Activated T-helper 1 cell treated with anti-CD3 and anti-CD28 coated beads, Interleukin-12 subunit alpha, Interleukin-12 subunit beta, Interleukin-2, Interleukin-4 antibody, amounts not matched to agents 30 ng/mL and 10 ng/mL and 1 ng/mL, durations not matched to agents 14 hours and 24 hours and 36 hours (primary cell): ENCODE measurements at regions not wholly inside any gene's neighbourhood (a gene's known extent, or its start where the extent isn't known, plus 50 kb on each side); places are given as distances from the start of the nearest gene placed in this dataset.

Experiments used
- DNase-seq: peaks from one replicate; pipeline ENCODE4 v3.0.0; 2021; ENCODE audit warnings: low spot score
- H3K27ac Mint-ChIP-seq: one replicate; pipeline ENCODE4 v1.8.0; 2021; ENCODE audit warnings: mild to moderate bottlenecking, mixed read lengths
- H3K27me3 Mint-ChIP-seq: one replicate; pipeline ENCODE4 v1.8.0; 2022; ENCODE audit warnings: mild to moderate bottlenecking, moderate library complexity, mixed read lengths; ENCODE audit not compliant: insufficient read depth
- H3K36me3 Mint-ChIP-seq: one replicate; pipeline ENCODE4 v1.8.0; 2021; ENCODE audit warnings: low read depth, mixed read lengths
- H3K4me1 Mint-ChIP-seq: one replicate; pipeline ENCODE4 v1.8.0; 2021; ENCODE audit warnings: low read depth, mixed read lengths
- H3K4me3 Mint-ChIP-seq: one replicate; pipeline ENCODE4 v1.8.0; 2021; ENCODE audit warnings: mild to moderate bottlenecking, moderate library complexity, mixed read lengths
- H3K9me3 Mint-ChIP-seq: one replicate; pipeline ENCODE4 v1.8.0; 2021; ENCODE audit warnings: mixed read lengths
- intact Hi-C: fragments of 100-400 bp; cut with micrococcal nuclease; formaldehyde crosslinking; loops from one replicate; pipeline ENCODE4 v1.15.1; 2024

GRCh38 chr1:193957556-193958095 lies 771.2 kb upstream of the B3GALT2 start:
- no peaks in the 10 kb centered on the region for H3K4me1 Mint-ChIP-seq
- intact Hi-C loops = no loop called here
- no peaks in the 10 kb centered on the region for H3K27me3 Mint-ChIP-seq
- no peaks in the 10 kb centered on the region for H3K36me3 Mint-ChIP-seq
- DNase-seq = no peak
- no peak overlapping the region for H3K4me3 Mint-ChIP-seq
- no peaks in the 10 kb centered on the region for H3K9me3 Mint-ChIP-seq
- no peak overlapping the region for H3K27ac Mint-ChIP-seq

- Mint-ChIP-seq H3K4me1 (no peaks in the 10 kb centered on the region), H3K27ac (no peak overlapping the region), H3K36me3 (no peaks in the 10 kb centered on the region), H3K27me3 (no peaks in the 10 kb centered on the region), H3K4me3 (no peak overlapping the region), H3K9me3 (no peaks in the 10 kb centered on the region)
- no peak for DNase-seq
- intact Hi-C loops = no loop called here
Observed at GRCh38 chr1:193952778-193953374, 766.5 kb upstream of the B3GALT2 start.

GRCh38 chr1:193951984-193952383 lies 765.6 kb upstream of the B3GALT2 start:
- intact Hi-C loops = no loop called here
- no peaks in the 10 kb centered on the region for H3K4me1 Mint-ChIP-seq
- no peak overlapping the region for H3K4me3 Mint-ChIP-seq
- no peaks in the 10 kb centered on the region for H3K27me3 Mint-ChIP-seq
- H3K27ac Mint-ChIP-seq = no peak overlapping the region
- no peaks in the 10 kb centered on the region for H3K9me3 Mint-ChIP-seq
- no peak for DNase-seq
- no peaks in the 10 kb centered on the region for H3K36me3 Mint-ChIP-seq

GRCh38 chr1:193944454-193944853 lies 758.0 kb upstream of the B3GALT2 start:
- no peak overlapping the region for H3K4me3 Mint-ChIP-seq
- H3K9me3 Mint-ChIP-seq = peaks cover 7% of the 10 kb centered on the region
- no peak for DNase-seq
- no peaks in the 10 kb centered on the region for H3K4me1 Mint-ChIP-seq
- no peaks in the 10 kb centered on the region for H3K27me3 Mint-ChIP-seq
- no peak overlapping the region for H3K27ac Mint-ChIP-seq
- H3K36me3 Mint-ChIP-seq = no peaks in the 10 kb centered on the region
- intact Hi-C loops = no loop called here

GRCh38 chr1:193940176-193940575 lies 753.8 kb upstream of the B3GALT2 start:
- H3K4me3 Mint-ChIP-seq = no peak overlapping the region
- no peaks in the 10 kb centered on the region for H3K27me3 Mint-ChIP-seq
- H3K9me3 Mint-ChIP-seq = peaks cover 7% of the 10 kb centered on the region
- intact Hi-C loops = no loop called here
- no peak for DNase-seq
- no peak overlapping the region for H3K27ac Mint-ChIP-seq
- no peaks in the 10 kb centered on the region for H3K4me1 Mint-ChIP-seq
- no peaks in the 10 kb centered on the region for H3K36me3 Mint-ChIP-seq

GRCh38 chr1:193939585-193939984 lies 753.2 kb upstream of the B3GALT2 start:
- H3K36me3 Mint-ChIP-seq = no peaks in the 10 kb centered on the region
- H3K4me3 Mint-ChIP-seq = no peak overlapping the region
- H3K27me3 Mint-ChIP-seq = no peaks in the 10 kb centered on the region
- no peaks in the 10 kb centered on the region for H3K4me1 Mint-ChIP-seq
- intact Hi-C loops = no loop called here
- H3K9me3 Mint-ChIP-seq = peaks cover 7% of the 10 kb centered on the region
- DNase-seq = no peak
- no peak overlapping the region for H3K27ac Mint-ChIP-seq

- H3K27me3 Mint-ChIP-seq = no peaks in the 10 kb centered on the region
- no peaks in the 10 kb centered on the region for H3K36me3 Mint-ChIP-seq
- no peak for DNase-seq
- no peak overlapping the region for H3K27ac Mint-ChIP-seq
- H3K9me3 Mint-ChIP-seq = peaks cover 5% of the 10 kb centered on the region
- H3K4me3 Mint-ChIP-seq = no peak overlapping the region
- H3K4me1 Mint-ChIP-seq = no peaks in the 10 kb centered on the region
- intact Hi-C loops = no loop called here
Observed at GRCh38 chr1:193937308-193937707, 750.9 kb upstream of the B3GALT2 start.

- no peak overlapping the region for H3K27ac Mint-ChIP-seq
- no peaks in the 10 kb centered on the region for H3K27me3 Mint-ChIP-seq
- intact Hi-C loops = no loop called here
- H3K36me3 Mint-ChIP-seq = no peaks in the 10 kb centered on the region
- no peaks in the 10 kb centered on the region for H3K4me1 Mint-ChIP-seq
- peaks cover 3% of the 10 kb centered on the region for H3K9me3 Mint-ChIP-seq
- no peak for DNase-seq
- no peak overlapping the region for H3K4me3 Mint-ChIP-seq
Observed at GRCh38 chr1:193932979-193933378, 746.6 kb upstream of the B3GALT2 start.

GRCh38 chr1:193931356-193931755 lies 744.9 kb upstream of the B3GALT2 start:
- Mint-ChIP-seq H3K36me3 (no peaks in the 10 kb centered on the region), H3K27me3 (no peaks in the 10 kb centered on the region), H3K4me1 (no peaks in the 10 kb centered on the region), H3K27ac (no peak overlapping the region), H3K9me3 (peaks cover 9% of the 10 kb centered on the region), H3K4me3 (no peak overlapping the region)
- no peak for DNase-seq
- intact Hi-C loops = no loop called here

- H3K27ac Mint-ChIP-seq = no peak overlapping the region
- no peak overlapping the region for H3K4me3 Mint-ChIP-seq
- no peaks in the 10 kb centered on the region for H3K27me3 Mint-ChIP-seq
- H3K36me3 Mint-ChIP-seq = no peaks in the 10 kb centered on the region
- DNase-seq = no peak
- H3K9me3 Mint-ChIP-seq = peaks cover 10% of the 10 kb centered on the region
- intact Hi-C loops = no loop called here
- H3K4me1 Mint-ChIP-seq = no peaks in the 10 kb centered on the region
Observed at GRCh38 chr1:193929374-193930033, 743.1 kb upstream of the B3GALT2 start.

- H3K4me1 Mint-ChIP-seq = no peaks in the 10 kb centered on the region
- peaks cover 7% of the 10 kb centered on the region for H3K9me3 Mint-ChIP-seq
- no peak for DNase-seq
- no peak overlapping the region for H3K27ac Mint-ChIP-seq
- intact Hi-C loops = no loop called here
- H3K27me3 Mint-ChIP-seq = no peaks in the 10 kb centered on the region
- no peaks in the 10 kb centered on the region for H3K36me3 Mint-ChIP-seq
- no peak overlapping the region for H3K4me3 Mint-ChIP-seq
Observed at GRCh38 chr1:193927550-193927949, 741.1 kb upstream of the B3GALT2 start.

- Mint-ChIP-seq H3K4me3 (no peak overlapping the region), H3K36me3 (no peaks in the 10 kb centered on the region), H3K27ac (no peak overlapping the region), H3K9me3 (peaks cover 7% of the 10 kb centered on the region), H3K27me3 (no peaks in the 10 kb centered on the region), H3K4me1 (no peaks in the 10 kb centered on the region)
- no peak for DNase-seq
- intact Hi-C loops = no loop called here
Observed at GRCh38 chr1:193926956-193927355, 740.5 kb upstream of the B3GALT2 start.

GRCh38 chr1:193919827-193920226 lies 733.4 kb upstream of the B3GALT2 start:
- Mint-ChIP-seq H3K27me3 (peaks cover 2% of the 10 kb centered on the region), H3K4me1 (no peaks in the 10 kb centered on the region), H3K27ac (no peak overlapping the region)

More at GRCh38 chr1:193919827-193920226, 733.4 kb upstream of the B3GALT2 start:
- no peaks in the 10 kb centered on the region for H3K9me3 Mint-ChIP-seq
- H3K36me3 Mint-ChIP-seq = no peaks in the 10 kb centered on the region
- no peak overlapping the region for H3K4me3 Mint-ChIP-seq
- DNase-seq = no peak
- intact Hi-C loops = no loop called here
